AG20443 (cell line): ENCODE measurements at regions not wholly inside any gene's neighbourhood (a gene's known extent, or its start where the extent isn't known, plus 50 kb on each side); places are given as distances from the start of the nearest gene placed in this dataset.
"Not testable (repeated sequence)": the region's sequence is repeated elsewhere in the genome, so short reads cannot be mapped to it uniquely, and the experiment has no call there.

ENCODE experiments used
- DNase-seq: peaks from one replicate; pipeline ENCODE4 v3.0.0; 2012; ENCODE audit warnings: low spot score, mixed read lengths

GRCh38 chr6:71203206-71203605 lies 85.4 kb upstream of the OGFRL1 start:
- DNase-seq = no peak

GRCh38 chr6:71204741-71205140 lies 83.9 kb upstream of the OGFRL1 start:
- no peak for DNase-seq

GRCh38 chr6:71205336-71205956 lies 83.2 kb upstream of the OGFRL1 start:
- peak; percentile 21 for DNase-seq

GRCh38 chr6:71206089-71206488 lies 82.5 kb upstream of the OGFRL1 start:
- no peak for DNase-seq

GRCh38 chr6:71209206-71209605 lies 79.4 kb upstream of the OGFRL1 start:
- no peak for DNase-seq

- DNase-seq = no peak
Measured at GRCh38 chr6:71209626-71210025, 79.0 kb upstream of the OGFRL1 start.

GRCh38 chr6:71211799-71212198 lies 76.8 kb upstream of the OGFRL1 start:
- peak; percentile 18 for DNase-seq

GRCh38 chr6:71220466-71220865 lies 68.1 kb upstream of the OGFRL1 start:
- DNase-seq = no peak

- DNase-seq = no peak
Measured at GRCh38 chr6:71222671-71223070, 65.9 kb upstream of the OGFRL1 start.

GRCh38 chr6:71224011-71224410 lies 64.6 kb upstream of the OGFRL1 start:
- DNase-seq = no peak

- DNase-seq = no peak
Measured at GRCh38 chr6:71226151-71226550, 62.5 kb upstream of the OGFRL1 start.

GRCh38 chr6:71228461-71229041 lies 60.1 kb upstream of the OGFRL1 start:
- DNase-seq = no peak

GRCh38 chr6:71229477-71229876 lies 59.1 kb upstream of the OGFRL1 start:
- no peak for DNase-seq

GRCh38 chr6:71232890-71233289 lies 55.7 kb upstream of the OGFRL1 start:
- not testable (repeated sequence) for DNase-seq

GRCh38 chr6:71236926-71237434 lies 51.6 kb upstream of the OGFRL1 start:
- no peak for DNase-seq

GRCh38 chr6:71238351-71238750 lies 50.3 kb upstream of the OGFRL1 start:
- DNase-seq = peak; percentile 28
